ENCODE measurements at regions not wholly inside any gene's neighbourhood (a gene's known extent, or its start where the extent isn't known, plus 50 kb on each side); places are given as distances from the start of the nearest gene placed in this dataset.

GRCh38 chr3:150346266-150346665 is 61.8 kb upstream of the TSC22D2 start:
- no peaks in the 10 kb centered on the region for H3K27me3 ChIP-seq (ENCODE audit: control insufficient read depth in 2 of 2, insufficient read depth in 2 of 2, low read length in 2 of 2)
- H3K9me3 ChIP-seq (replicated peaks in 1 of 2; ENCODE audit: control insufficient read depth in 1 of 2, insufficient read depth in 1 of 2, low read length in 2 of 2): no peaks in the 10 kb centered on the region
- DNase-seq: no peak
- H2AFZ ChIP-seq (ENCODE audit: insufficient read depth, low read depth, low read length, poor library complexity, severe bottlenecking): no peak overlapping the region
- H3K4me1 Mint-ChIP-seq: peaks cover 16% of the 10 kb centered on the region
- H3K27ac Mint-ChIP-seq: no peak overlapping the region
- H3K79me2 ChIP-seq (ENCODE audit: insufficient read depth, low read length): no peaks in the 10 kb centered on the region
- H4K20me1 ChIP-seq (ENCODE audit: insufficient read depth, low read length): no peaks in the 10 kb centered on the region
- no peaks in the 10 kb centered on the region for H3K27me3 Mint-ChIP-seq (ENCODE audit: low read depth in 3 of 3)
- TF ChIP-seq CTCF (IDR thresholded peaks at IDR 0.05): no peak
- no peak overlapping the region for H3K4me3 ChIP-seq (replicated peaks in 1 of 3; ENCODE audit: low read depth in 2 of 3, low read length in 3 of 3)
- WGBS (ENCODE audit: insufficient coverage): 100% methylated on average over 2 of the region's 6 CpGs
- no peak overlapping the region for H3K4me3 Mint-ChIP-seq
- H3K4me2 ChIP-seq (replicated peaks; ENCODE audit: extremely low read depth, low read length, poor library complexity, severe bottlenecking): no peak overlapping the region
- H3K36me3 ChIP-seq (replicated peaks in 1 of 2; ENCODE audit: control insufficient read depth in 1 of 2, insufficient read depth in 2 of 2, low read length in 2 of 2): no peaks in the 10 kb centered on the region
- H3K4me1 ChIP-seq (ENCODE audit: control insufficient read depth in 1 of 2, insufficient read depth in 2 of 2, low read length in 2 of 2): peaks cover 9 to 13% of the 10 kb centered on the region in 2 donors
- no peak overlapping the region for H3K27ac ChIP-seq (ENCODE audit: low read depth in 1 of 2, low read length in 2 of 2)
- intact Hi-C loops (cut with micrococcal nuclease): no loop called here
- H3K9me3 Mint-ChIP-seq: no peaks in the 10 kb centered on the region
- no peaks in the 10 kb centered on the region for H3K36me3 Mint-ChIP-seq
- H3K9ac ChIP-seq (ENCODE audit: insufficient read depth, low read length, poor library complexity, severe bottlenecking): no peak overlapping the region

GRCh38 chr3:150345021-150345538 is 63.0 kb upstream of the TSC22D2 start:
- Mint-ChIP-seq H3K4me3 (no peak overlapping the region), H3K4me1 (peaks cover 16% of the 10 kb centered on the region), H3K27ac (no peak overlapping the region), H3K27me3 (ENCODE audit: low read depth in 3 of 3) (no peaks in the 10 kb centered on the region), H3K9me3 (no peaks in the 10 kb centered on the region), H3K36me3 (no peaks in the 10 kb centered on the region)
- no peaks in the 10 kb centered on the region for H4K20me1 ChIP-seq (ENCODE audit: insufficient read depth, low read length)
- H3K9me3 ChIP-seq (replicated peaks in 1 of 2; ENCODE audit: control insufficient read depth in 1 of 2, insufficient read depth in 1 of 2, low read length in 2 of 2): no peaks in the 10 kb centered on the region
- 100% methylated on average over 8 of the region's 10 CpGs for WGBS (ENCODE audit: insufficient coverage)
- no peak overlapping the region for H3K27ac ChIP-seq (ENCODE audit: low read depth in 1 of 2, low read length in 2 of 2)
- no peaks in the 10 kb centered on the region for H3K27me3 ChIP-seq (ENCODE audit: control insufficient read depth in 2 of 2, insufficient read depth in 2 of 2, low read length in 2 of 2)
- H3K9ac ChIP-seq (ENCODE audit: insufficient read depth, low read length, poor library complexity, severe bottlenecking): no peak overlapping the region
- intact Hi-C loops (cut with micrococcal nuclease): no loop called here
- H3K36me3 ChIP-seq (replicated peaks in 1 of 2; ENCODE audit: control insufficient read depth in 1 of 2, insufficient read depth in 2 of 2, low read length in 2 of 2): no peaks in the 10 kb centered on the region
- no peak overlapping the region for H3K4me3 ChIP-seq (replicated peaks in 1 of 3; ENCODE audit: low read depth in 2 of 3, low read length in 3 of 3)
- no peaks in the 10 kb centered on the region for H3K79me2 ChIP-seq (ENCODE audit: insufficient read depth, low read length)
- no peak overlapping the region for H2AFZ ChIP-seq (ENCODE audit: insufficient read depth, low read depth, low read length, poor library complexity, severe bottlenecking)
- H3K4me2 ChIP-seq (replicated peaks; ENCODE audit: extremely low read depth, low read length, poor library complexity, severe bottlenecking): no peak overlapping the region
- H3K4me1 ChIP-seq (ENCODE audit: control insufficient read depth in 1 of 2, insufficient read depth in 2 of 2, low read length in 2 of 2): peaks cover 9 to 13% of the 10 kb centered on the region in 2 donors
- TF ChIP-seq CTCF (IDR thresholded peaks at IDR 0.05): no peak
- DNase-seq: no peak

Data from CD14-positive monocyte (primary cell).